B cell (primary cell): ENCODE measurements at regions not wholly inside any gene's neighbourhood (a gene's known extent, or its start where the extent isn't known, plus 50 kb on each side); places are given as distances from the start of the nearest gene placed in this dataset.

Source experiments
- CTCF ChIP-seq: fragments of 200-600 bp; IDR thresholded peaks from one replicate; pipeline ENCODE4 v1.8.0; 2022; ENCODE audit warnings: antibody characterized with exemption, mild to moderate bottlenecking
- EZH2 ChIP-seq: IDR thresholded peaks from 2 replicates; pipeline ENCODE4 v1.6.1; 2012; ENCODE audit warnings: borderline replicate concordance, low read depth, mild to moderate bottlenecking, moderate library complexity, low read length; ENCODE audit not compliant: insufficient read depth, poor library complexity, severe bottlenecking

GRCh38 chr2:53098696-53099078 lies 668.9 kb upstream of the CHAC2 start:
- TF ChIP-seq CTCF (no peak), EZH2 (no peak)
